ENCODE measurements at regions not wholly inside any gene's neighbourhood (a gene's known extent, or its start where the extent isn't known, plus 50 kb on each side); places are given as distances from the start of the nearest gene placed in this dataset.
"Not testable (repeated sequence)": the region's sequence is repeated elsewhere in the genome, so short reads cannot be mapped to it uniquely, and the experiment has no call there.

DNA sequence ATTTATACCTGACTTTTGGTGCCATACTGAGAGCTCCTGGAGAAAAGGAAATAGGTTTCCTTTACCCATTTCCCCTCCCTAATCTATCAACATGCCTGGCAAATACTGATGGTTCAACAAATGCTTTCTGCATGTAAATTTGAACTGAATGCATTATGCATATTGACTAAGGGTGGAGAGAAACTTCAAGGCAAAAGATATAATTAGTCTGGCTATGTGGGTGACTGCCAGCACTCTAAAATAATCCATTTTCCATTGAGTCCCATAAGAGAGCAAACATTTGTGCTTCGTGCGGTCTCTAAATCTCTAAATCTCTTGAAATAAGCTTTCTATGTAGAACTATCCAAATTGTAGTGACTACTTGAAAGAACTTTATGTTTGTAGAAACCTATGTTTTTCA, 451.3 kb upstream of the LMCD1 start:
- intact Hi-C loops (cut with DNase I; ENCODE audit: low total_unique reads) (no loop called here), in situ Hi-C loops (cut with MboI; ENCODE audit: low pct_ligation_motif_present in 1 of 4, low pct_unique_long_range_greater_than_20kb in 1 of 4, low sequenced_read_pairs in 3 of 4) (no loop called here)
- no peaks in the 10 kb centered on the region for H3K9me3 ChIP-seq
- no peak overlapping the region for H3K4me3 ChIP-seq
- H3K27me3 ChIP-seq = no peaks in the 10 kb centered on the region
- TF ChIP-seq EP300 (IDR thresholded peaks at IDR 0.05; ENCODE audit: low read depth) = no peak
- TF ChIP-seq POLR2A (IDR thresholded peaks at IDR 0.05) = no peak
- TF ChIP-seq, protein P1, sequence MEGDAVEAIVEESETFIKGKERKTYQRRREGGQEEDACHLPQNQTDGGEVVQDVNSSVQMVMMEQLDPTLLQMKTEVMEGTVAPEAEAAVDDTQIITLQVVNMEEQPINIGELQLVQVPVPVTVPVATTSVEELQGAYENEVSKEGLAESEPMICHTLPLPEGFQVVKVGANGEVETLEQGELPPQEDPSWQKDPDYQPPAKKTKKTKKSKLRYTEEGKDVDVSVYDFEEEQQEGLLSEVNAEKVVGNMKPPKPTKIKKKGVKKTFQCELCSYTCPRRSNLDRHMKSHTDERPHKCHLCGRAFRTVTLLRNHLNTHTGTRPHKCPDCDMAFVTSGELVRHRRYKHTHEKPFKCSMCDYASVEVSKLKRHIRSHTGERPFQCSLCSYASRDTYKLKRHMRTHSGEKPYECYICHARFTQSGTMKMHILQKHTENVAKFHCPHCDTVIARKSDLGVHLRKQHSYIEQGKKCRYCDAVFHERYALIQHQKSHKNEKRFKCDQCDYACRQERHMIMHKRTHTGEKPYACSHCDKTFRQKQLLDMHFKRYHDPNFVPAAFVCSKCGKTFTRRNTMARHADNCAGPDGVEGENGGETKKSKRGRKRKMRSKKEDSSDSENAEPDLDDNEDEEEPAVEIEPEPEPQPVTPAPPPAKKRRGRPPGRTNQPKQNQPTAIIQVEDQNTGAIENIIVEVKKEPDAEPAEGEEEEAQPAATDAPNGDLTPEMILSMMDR (IDR thresholded peaks at IDR 0.05) = no peak
- TF ChIP-seq POLR2AphosphoS5 (IDR thresholded peaks at IDR 0.05) = no peak
- 82 to 100% methylated on average over 2 of the region's 2 CpGs for WGBS, 2 donors (ENCODE audit: low coverage in 1 of 2)
- H3K27ac ChIP-seq = no peak overlapping the region
- H3K4me1 ChIP-seq = no peaks in the 10 kb centered on the region
- no peaks in the 10 kb centered on the region for H3K36me3 ChIP-seq
- no peak for DNase-seq

DNA sequence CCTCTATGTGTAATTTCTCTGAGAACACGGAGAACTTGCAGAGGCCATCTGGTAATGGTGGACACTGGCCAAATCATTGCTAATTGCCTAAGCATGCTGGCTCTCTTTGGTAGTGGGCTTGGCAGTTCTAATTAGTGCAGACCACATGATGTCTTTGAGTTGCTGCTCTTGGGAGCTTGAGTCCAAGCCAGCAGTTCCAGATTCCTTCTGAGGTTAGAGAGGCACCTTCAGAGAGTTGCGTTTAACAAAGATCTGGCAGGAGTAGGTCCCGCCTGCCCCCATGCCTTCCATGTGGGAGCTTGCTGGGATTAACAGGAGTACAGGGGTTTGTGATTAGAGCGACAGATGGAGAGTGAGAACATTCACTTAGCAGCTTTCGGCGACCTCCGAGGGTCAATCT, 449.0 kb upstream of the LMCD1 start:
- Histone ChIP-seq H3K9me3 (no peaks in the 10 kb centered on the region), H3K27ac (no peak overlapping the region), H3K4me3 (no peak overlapping the region), H3K36me3 (no peaks in the 10 kb centered on the region), H3K4me1 (no peaks in the 10 kb centered on the region), H3K27me3 (no peaks in the 10 kb centered on the region)
- peak in 1 of 3 donors; percentile 27 for TF ChIP-seq POLR2AphosphoS5 (IDR thresholded peaks at IDR 0.05)
- no peak for TF ChIP-seq POLR2A (IDR thresholded peaks at IDR 0.05)
- TF ChIP-seq, protein P1 (IDR thresholded peaks at IDR 0.05) = no peak
- WGBS, 2 donors (ENCODE audit: low coverage in 1 of 2) = 60 to 87% methylated on average over 1 to 7 of the region's 7 CpGs
- in situ Hi-C loops (cut with MboI; ENCODE audit: low pct_ligation_motif_present in 1 of 4, low pct_unique_long_range_greater_than_20kb in 1 of 4, low sequenced_read_pairs in 3 of 4) = no loop called here
- no peak for DNase-seq
- intact Hi-C loops (cut with DNase I; ENCODE audit: low total_unique reads) = no loop called here

DNA sequence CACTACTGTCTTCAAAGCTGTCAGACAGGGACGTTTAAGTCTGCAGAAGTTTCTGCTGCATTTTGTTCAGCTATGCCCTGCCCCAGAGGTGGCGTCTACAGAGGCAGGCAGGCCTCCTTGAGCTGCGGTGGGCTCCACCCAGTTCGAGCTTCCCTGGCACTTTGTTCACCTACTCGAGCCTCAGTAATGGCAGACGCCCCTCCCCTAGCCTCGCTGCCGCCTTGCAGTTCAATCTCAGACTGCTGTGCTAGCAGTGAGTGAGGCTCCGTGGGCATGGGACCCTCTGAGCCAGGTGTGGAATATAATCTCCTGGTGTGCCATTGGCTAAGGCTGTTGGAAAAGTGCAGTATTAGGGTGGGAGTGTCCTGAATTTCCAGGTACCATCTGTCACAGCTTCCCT, 433.5 kb upstream of the LMCD1 start:
- H3K9me3 ChIP-seq; H3K4me3 ChIP-seq; intact Hi-C loops (cut with DNase I; ENCODE audit: low total_unique reads); H3K27ac ChIP-seq; H3K4me1 ChIP-seq; H3K27me3 ChIP-seq; in situ Hi-C loops (cut with MboI; ENCODE audit: low pct_ligation_motif_present in 1 of 4, low pct_unique_long_range_greater_than_20kb in 1 of 4, low sequenced_read_pairs in 3 of 4); DNase-seq; H3K36me3 ChIP-seq: not testable (repeated sequence)
- WGBS, 2 donors (ENCODE audit: low coverage in 1 of 2) = 83% methylated on average over 9 of the region's 9 CpGs; no CpG with 5 or more reads in 1 of the 2 donors

DNA sequence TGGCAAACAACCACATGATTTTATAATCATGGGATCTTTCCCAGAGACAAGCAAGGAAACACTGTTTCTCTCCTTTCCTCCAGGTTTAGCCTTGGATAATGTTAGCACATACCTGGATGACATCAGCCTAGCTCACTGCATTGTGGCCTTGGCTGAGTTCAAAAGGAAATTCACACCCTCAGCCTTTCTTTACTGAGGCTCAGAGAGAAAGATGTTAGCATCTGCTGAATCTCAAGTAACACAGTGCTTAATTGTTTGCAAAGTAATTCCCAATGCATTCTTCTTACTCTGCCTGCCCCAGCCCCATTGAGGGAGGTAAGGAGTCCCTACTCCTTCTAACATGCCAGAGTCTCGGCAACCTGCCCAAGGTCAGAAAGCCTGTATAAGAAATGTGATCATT, 432.2 kb upstream of the LMCD1 start:
- in situ Hi-C loops (cut with MboI; ENCODE audit: low pct_ligation_motif_present in 1 of 4, low pct_unique_long_range_greater_than_20kb in 1 of 4, low sequenced_read_pairs in 3 of 4) = no loop called here
- Histone ChIP-seq H3K27ac (no peak overlapping the region), H3K4me3 (no peak overlapping the region), H3K4me1 (no peaks in the 10 kb centered on the region), H3K27me3 (no peaks in the 10 kb centered on the region), H3K36me3 (no peaks in the 10 kb centered on the region), H3K9me3 (no peaks in the 10 kb centered on the region)
- DNase-seq = no peak
- intact Hi-C loops (cut with DNase I; ENCODE audit: low total_unique reads) = no loop called here
- 56 to 80% methylated on average over 1 of the region's 1 CpG for WGBS, 2 donors (ENCODE audit: low coverage in 1 of 2)
- TF ChIP-seq, protein P1 (IDR thresholded peaks at IDR 0.05) = no peak
- no peak for TF ChIP-seq POLR2A (IDR thresholded peaks at IDR 0.05)
- TF ChIP-seq EP300 (IDR thresholded peaks at IDR 0.05; ENCODE audit: low read depth) = no peak

DNA sequence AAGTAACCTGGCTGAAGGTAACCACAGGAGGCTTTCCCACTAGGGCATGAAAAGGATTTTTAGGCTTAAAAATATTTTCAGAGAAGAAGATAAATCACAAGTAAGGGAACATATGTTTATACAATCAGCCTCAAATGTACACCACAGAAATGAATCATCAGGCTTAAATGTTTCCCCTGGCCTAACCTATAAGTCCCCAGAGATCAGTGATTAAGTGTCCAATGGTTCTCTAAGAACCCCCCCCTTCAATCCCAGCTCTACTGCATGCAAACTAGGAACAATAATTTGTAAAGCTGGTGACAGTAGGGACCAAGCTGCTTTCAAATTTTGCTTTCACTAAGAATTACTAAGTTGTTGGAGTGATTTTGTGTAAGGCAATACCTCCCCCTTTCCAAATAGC, 431.6 kb upstream of the LMCD1 start:
- no peaks in the 10 kb centered on the region for H3K4me1 ChIP-seq
- TF ChIP-seq POLR2A (IDR thresholded peaks at IDR 0.05) (no peak), POLR2AphosphoS5 (IDR thresholded peaks at IDR 0.05) (no peak), EP300 (IDR thresholded peaks at IDR 0.05; ENCODE audit: low read depth) (no peak)
- TF ChIP-seq, protein P1 (IDR thresholded peaks at IDR 0.05) = no peak
- in situ Hi-C loops (cut with MboI; ENCODE audit: low pct_ligation_motif_present in 1 of 4, low pct_unique_long_range_greater_than_20kb in 1 of 4, low sequenced_read_pairs in 3 of 4) (no loop called here), intact Hi-C loops (cut with DNase I; ENCODE audit: low total_unique reads) (no loop called here)
- H3K36me3 ChIP-seq = no peaks in the 10 kb centered on the region
- no peaks in the 10 kb centered on the region for H3K27me3 ChIP-seq
- H3K9me3 ChIP-seq = no peaks in the 10 kb centered on the region
- no peak overlapping the region for H3K4me3 ChIP-seq
- DNase-seq = no peak
- no peak overlapping the region for H3K27ac ChIP-seq

DNA sequence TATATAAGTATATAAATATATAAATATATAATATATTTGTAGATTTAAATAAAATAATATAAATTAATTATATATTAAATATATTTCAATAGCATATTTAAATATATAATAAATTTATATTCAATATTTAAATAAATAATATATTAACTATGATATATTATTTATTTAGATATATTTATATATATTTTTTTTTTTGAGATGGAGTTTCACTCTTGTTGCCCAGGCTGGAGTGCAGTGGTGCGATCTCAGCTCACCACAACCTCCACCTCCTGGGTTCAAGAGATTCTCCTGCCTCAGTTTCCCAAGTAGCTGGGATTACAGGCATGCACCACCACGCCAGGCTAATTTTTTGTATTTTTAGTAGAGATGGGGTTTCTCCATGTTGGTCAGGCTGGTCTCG, 426.9 kb upstream of the LMCD1 start:
- H3K9me3 ChIP-seq; H3K4me3 ChIP-seq; H3K36me3 ChIP-seq; DNase-seq; in situ Hi-C loops (cut with MboI; ENCODE audit: low pct_ligation_motif_present in 1 of 4, low pct_unique_long_range_greater_than_20kb in 1 of 4, low sequenced_read_pairs in 3 of 4); intact Hi-C loops (cut with DNase I; ENCODE audit: low total_unique reads); H3K4me1 ChIP-seq; H3K27me3 ChIP-seq; H3K27ac ChIP-seq: not testable (repeated sequence)
- 93 to 100% methylated on average over 2 to 3 of the region's 3 CpGs for WGBS, 2 donors (ENCODE audit: low coverage in 1 of 2)
